Retinal pigment epithelial cell (primary cell): ENCODE measurements at regions not wholly inside any gene's neighbourhood (a gene's known extent, or its start where the extent isn't known, plus 50 kb on each side); places are given as distances from the start of the nearest gene placed in this dataset.

Experiments
- DNase-seq: peaks from one replicate; pipeline ENCODE4 v3.0.0-alpha.2; 2010; ENCODE audit warnings: low read depth
- H3K4me3 ChIP-seq: 2 replicates; pipeline ENCODE4 v1.5.1; 2011; ENCODE audit warnings: mild to moderate bottlenecking, low read length, control low read depth, moderate library complexity
- TF ChIP-seq, protein P1 (sequence below): conservative IDR thresholded peaks from 2 replicates; pipeline ENCODE4 v1.5.1; 2011; ENCODE audit warnings: low read depth, low read length, control low read depth, inconsistent platforms

DNA sequence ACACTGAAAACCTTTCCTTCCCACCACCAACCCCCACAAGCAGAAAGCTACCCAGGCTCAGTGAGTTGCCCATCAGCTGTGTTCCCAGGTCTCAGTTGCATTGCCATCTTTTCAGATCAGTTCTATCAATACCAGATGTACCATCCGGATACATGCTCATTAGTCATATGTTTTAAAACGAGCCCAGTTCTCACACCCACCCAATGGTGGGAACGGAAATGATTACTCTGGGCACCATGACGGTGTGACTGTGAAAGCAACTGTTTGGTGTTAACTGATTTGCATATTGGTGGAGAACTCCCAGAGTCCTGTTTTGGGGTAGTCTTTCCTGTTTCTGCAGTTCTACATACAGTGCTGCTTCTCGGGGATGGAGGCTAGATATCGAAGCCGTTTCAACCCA is 212.3 kb downstream of the TRIM36 start:
- no peak for DNase-seq
- H3K4me3 ChIP-seq, result no peak overlapping the region
- TF ChIP-seq, protein P1, sequence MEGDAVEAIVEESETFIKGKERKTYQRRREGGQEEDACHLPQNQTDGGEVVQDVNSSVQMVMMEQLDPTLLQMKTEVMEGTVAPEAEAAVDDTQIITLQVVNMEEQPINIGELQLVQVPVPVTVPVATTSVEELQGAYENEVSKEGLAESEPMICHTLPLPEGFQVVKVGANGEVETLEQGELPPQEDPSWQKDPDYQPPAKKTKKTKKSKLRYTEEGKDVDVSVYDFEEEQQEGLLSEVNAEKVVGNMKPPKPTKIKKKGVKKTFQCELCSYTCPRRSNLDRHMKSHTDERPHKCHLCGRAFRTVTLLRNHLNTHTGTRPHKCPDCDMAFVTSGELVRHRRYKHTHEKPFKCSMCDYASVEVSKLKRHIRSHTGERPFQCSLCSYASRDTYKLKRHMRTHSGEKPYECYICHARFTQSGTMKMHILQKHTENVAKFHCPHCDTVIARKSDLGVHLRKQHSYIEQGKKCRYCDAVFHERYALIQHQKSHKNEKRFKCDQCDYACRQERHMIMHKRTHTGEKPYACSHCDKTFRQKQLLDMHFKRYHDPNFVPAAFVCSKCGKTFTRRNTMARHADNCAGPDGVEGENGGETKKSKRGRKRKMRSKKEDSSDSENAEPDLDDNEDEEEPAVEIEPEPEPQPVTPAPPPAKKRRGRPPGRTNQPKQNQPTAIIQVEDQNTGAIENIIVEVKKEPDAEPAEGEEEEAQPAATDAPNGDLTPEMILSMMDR, result no peak

DNA sequence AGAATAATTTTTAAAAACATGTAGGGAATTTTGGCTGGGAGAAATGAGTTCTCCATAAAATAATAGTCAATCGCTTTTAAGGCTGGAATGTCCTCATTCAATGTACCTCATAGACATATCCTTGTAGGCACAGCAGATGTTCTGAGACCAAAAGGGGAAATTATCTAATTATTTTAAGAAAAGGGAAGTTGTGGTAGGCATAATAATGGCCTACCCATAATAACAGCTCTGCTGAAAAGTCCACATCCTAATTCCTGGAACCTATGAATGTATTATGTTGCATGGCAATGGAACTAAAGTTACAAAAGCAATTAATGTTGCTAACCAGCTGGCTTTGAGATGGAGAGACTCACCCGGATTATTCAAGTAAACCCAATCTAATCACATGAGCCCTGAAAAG is 216.1 kb downstream of the TRIM36 start:
- TF ChIP-seq, protein P1, result no peak
- no peak for DNase-seq

DNA sequence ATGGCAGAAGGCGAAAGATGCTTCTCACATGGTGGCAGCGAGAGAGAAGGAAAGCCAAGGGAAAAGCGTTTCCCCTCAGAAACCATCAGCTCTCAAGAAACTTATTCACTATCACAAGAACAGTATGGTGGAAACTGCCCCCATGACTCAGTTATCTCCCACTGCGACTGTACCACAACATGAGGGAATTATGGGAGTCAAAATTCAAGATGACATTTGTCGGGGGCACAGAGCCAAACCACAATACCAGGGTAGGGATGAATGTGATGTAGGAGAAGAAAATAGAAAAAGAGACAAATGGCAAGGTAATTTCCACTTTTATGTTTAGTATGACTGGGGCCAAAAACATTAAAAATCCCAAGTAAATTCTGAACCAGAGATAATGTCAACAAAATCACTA is 216.8 kb downstream of the TRIM36 start:
- no peak overlapping the region for H3K4me3 ChIP-seq
- DNase-seq, result no peak
- TF ChIP-seq, protein P1, result no peak

More for the DNA sequence above, 216.1 kb downstream of the TRIM36 start:
- no peak overlapping the region for H3K4me3 ChIP-seq

DNA sequence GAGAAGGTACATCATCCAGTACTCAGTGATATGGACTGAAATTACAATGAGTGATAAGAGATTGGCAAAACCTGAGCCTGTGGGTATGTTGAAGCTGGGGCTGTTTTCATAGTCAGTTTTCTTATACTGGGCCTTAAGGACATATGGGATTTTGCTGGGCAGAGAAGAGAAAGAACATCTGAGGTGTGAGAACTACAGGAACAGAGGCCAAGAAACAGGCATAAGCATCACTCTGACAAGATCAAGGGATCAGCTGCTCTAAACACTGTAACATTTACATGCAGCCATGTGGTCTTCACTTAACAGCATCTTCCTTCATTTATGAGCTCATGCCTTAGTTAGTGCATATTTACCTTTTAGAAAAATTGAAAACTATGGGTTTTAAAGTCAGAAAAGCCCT is 220.0 kb downstream of the TRIM36 start:
- DNase-seq, result no peak
- TF ChIP-seq, protein P1, result no peak
- no peak overlapping the region for H3K4me3 ChIP-seq

DNA sequence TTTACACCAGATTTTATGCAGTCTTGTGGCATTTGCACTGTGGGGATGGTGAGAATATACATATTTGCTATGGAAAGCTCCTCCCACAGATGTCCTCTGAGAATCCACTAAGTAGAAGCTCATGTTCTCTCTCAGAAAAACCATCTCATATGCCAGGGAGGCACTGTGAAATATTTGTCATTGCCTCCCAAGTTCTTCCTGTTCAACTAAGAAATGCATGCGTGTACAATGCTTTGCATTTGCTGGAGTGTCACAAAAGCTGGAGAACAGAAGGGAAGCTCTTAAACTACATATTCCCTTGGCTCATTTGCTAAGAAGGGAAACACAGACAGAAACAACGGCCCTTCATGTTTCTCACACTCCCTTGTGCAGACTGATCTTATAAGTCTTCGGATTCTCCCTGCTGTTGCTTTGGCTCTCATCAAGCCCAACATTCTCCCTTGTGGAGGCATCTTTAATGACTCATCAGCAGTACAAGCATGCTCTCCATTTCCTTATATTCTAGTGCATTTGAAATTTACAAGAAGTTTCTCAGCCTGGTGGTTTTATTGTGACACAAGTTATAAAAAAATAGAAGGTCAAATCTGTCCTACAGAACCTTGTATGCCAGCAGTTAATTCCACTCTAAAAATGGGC is 220.6 kb downstream of the TRIM36 start:
- TF ChIP-seq, protein P1, result no peak
- no peak overlapping the region for H3K4me3 ChIP-seq
- DNase-seq, result no peak

DNA sequence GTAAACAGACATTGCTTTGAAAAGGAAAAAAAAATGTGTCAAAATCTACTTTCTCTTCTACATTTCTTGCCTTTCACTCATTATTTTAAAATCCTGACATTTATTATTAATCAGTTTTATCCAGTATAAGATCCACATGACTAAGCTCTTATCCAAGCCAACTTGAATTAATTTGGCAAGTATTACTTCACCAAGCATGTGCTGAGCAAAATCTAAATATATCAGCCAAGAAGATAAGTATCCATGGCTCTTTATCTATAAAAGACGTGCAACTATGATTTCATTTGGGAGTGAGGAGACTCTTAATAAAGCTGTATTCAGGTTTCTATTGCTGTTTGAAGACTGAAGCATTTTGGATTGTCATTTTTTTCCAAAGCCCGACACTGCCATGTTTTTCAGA is 221.3 kb downstream of the TRIM36 start:
- H3K4me3 ChIP-seq, result no peak overlapping the region
- TF ChIP-seq, protein P1, result no peak
- DNase-seq, result no peak

DNA sequence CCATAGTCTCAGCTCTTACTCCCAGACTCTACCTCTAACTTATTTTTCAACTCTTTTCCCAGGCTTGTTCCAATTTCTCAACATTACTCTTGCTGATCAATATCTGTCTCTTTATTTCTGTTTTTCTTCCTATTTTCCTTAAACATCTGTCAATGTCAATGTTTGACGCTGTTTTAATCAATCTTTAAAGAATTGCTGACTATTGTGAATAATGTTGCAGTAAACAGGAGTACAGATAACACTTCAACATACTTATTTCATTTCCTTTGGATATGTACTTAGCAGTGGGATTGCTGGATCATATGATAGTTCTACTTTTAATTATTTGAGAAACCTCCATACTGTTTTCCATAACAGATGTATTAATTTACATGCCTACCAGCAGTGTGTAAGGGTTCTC is 229.0 kb downstream of the TRIM36 start:
- DNase-seq, result no peak
- TF ChIP-seq, protein P1, result no peak
- no peak overlapping the region for H3K4me3 ChIP-seq
